Body of pancreas (tissue), 4 donors: ENCODE measurements at regions not wholly inside any gene's neighbourhood (a gene's known extent, or its start where the extent isn't known, plus 50 kb on each side); places are given as distances from the start of the nearest gene placed in this dataset.

Experiments used
- POLR2A ChIP-seq, 3 donors: fragments of 450-650 bp; IDR thresholded peaks; one replicate each; pipeline ENCODE4 v1.6.1; 2016; ENCODE audit warnings: antibody characterized with exemption in 3 of 3, mild to moderate bottlenecking in 2 of 3
- TF ChIP-seq, protein P1 (sequence below), 7 experiments: fragments of 450-650 bp in 4 of 7; fragments of 200-600 bp in 3 of 7; sonication (generic) in 3 of 7; IDR thresholded peaks; one replicate each; pipeline ENCODE4 v1.5.1; 2016 to 2019; ENCODE audit warnings: antibody characterized with exemption in 7 of 7

DNA sequence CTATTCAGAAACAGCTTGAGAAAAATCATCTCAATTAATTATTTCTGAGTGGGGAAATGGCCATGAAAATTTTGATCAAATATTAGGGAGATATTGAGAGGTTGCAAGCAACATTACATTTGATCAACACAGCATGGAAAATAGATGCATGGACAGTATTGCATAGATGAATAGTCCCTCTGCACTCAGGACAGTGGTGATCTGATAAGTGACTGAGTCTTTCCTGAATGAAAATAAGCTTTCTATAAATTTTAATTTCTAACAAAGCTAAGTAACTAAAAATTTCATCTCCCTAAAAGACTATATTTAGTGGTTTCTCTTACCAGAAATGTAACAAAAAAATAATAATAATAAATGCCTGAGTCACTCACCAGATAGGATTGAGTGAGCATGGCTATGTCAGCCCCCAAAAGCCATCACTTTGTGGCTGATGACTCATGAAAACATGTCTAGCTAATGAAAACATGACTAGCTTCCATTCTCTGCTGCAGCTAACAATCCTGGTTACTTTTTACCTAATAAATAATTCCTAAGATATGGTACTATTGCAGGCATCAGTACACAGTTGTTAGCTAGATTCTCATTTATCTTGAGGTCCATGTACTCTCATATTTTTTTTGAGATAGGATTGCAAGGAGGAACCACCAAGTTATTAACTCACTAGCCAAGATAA lies 1294.8 kb upstream of the ACO1 start:
- TF ChIP-seq, protein P1, sequence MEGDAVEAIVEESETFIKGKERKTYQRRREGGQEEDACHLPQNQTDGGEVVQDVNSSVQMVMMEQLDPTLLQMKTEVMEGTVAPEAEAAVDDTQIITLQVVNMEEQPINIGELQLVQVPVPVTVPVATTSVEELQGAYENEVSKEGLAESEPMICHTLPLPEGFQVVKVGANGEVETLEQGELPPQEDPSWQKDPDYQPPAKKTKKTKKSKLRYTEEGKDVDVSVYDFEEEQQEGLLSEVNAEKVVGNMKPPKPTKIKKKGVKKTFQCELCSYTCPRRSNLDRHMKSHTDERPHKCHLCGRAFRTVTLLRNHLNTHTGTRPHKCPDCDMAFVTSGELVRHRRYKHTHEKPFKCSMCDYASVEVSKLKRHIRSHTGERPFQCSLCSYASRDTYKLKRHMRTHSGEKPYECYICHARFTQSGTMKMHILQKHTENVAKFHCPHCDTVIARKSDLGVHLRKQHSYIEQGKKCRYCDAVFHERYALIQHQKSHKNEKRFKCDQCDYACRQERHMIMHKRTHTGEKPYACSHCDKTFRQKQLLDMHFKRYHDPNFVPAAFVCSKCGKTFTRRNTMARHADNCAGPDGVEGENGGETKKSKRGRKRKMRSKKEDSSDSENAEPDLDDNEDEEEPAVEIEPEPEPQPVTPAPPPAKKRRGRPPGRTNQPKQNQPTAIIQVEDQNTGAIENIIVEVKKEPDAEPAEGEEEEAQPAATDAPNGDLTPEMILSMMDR (IDR thresholded peaks at IDR 0.05) = no peak
- TF ChIP-seq POLR2A (IDR thresholded peaks at IDR 0.05) = no peak
